GM18873 (cell line): ENCODE measurements at regions not wholly inside any gene's neighbourhood (a gene's known extent, or its start where the extent isn't known, plus 50 kb on each side); places are given as distances from the start of the nearest gene placed in this dataset.
"Not testable (repeated sequence)": the region's sequence is repeated elsewhere in the genome, so short reads cannot be mapped to it uniquely, and the experiment has no call there.

Experiments used
- ATAC-seq: cut with Tn5 transposase; IDR thresholded peaks from one replicate; pipeline ENCODE4 v1.9.1; 2021; ENCODE audit warnings: mild to moderate bottlenecking, moderate library complexity, moderate number of reproducible peaks; ENCODE audit not compliant: unreplicated experiment, low FRiP score

GRCh38 chr14:87360246-87360645 is 632.7 kb downstream of the GALC start:
- not testable (repeated sequence) for ATAC-seq

- ATAC-seq: no peak
These were observed 642.0 kb downstream of the GALC start for GRCh38 chr14:87351007-87351406.

GRCh38 chr14:87349921-87350320 is 643.1 kb downstream of the GALC start:
- no peak for ATAC-seq

GRCh38 chr14:87343652-87344051 is 649.3 kb downstream of the GALC start:
- ATAC-seq: no peak

GRCh38 chr14:87334997-87335685 is 657.8 kb downstream of the GALC start:
- ATAC-seq: no peak

- no peak for ATAC-seq
These were observed 661.0 kb downstream of the GALC start for GRCh38 chr14:87331991-87332390.

- no peak for ATAC-seq
These were observed 667.2 kb downstream of the GALC start for GRCh38 chr14:87325741-87326140.

- no peak for ATAC-seq
These were observed 669.8 kb downstream of the GALC start for GRCh38 chr14:87323191-87323590.

- ATAC-seq: no peak
These were observed 671.4 kb downstream of the GALC start for GRCh38 chr14:87321548-87321947.

- ATAC-seq: no peak
These were observed 680.1 kb downstream of the GALC start for GRCh38 chr14:87312894-87313205.

- ATAC-seq: no peak
These were observed 680.7 kb downstream of the GALC start for GRCh38 chr14:87312169-87312893.

- no peak for ATAC-seq
These were observed 683.4 kb downstream of the GALC start for GRCh38 chr14:87309557-87309956.

GRCh38 chr14:87306409-87307168 is 686.4 kb downstream of the GALC start:
- no peak for ATAC-seq

GRCh38 chr14:87305345-87305744 is 687.6 kb downstream of the GALC start:
- ATAC-seq: no peak

GRCh38 chr14:87304404-87304803 is 688.6 kb downstream of the GALC start:
- no peak for ATAC-seq

GRCh38 chr14:87286826-87287225 is 706.2 kb downstream of the GALC start:
- no peak for ATAC-seq

- ATAC-seq: no peak
These were observed 706.8 kb downstream of the GALC start for GRCh38 chr14:87286191-87286590.

GRCh38 chr14:87285506-87285905 is 707.5 kb downstream of the GALC start:
- ATAC-seq: no peak

- ATAC-seq: no peak
These were observed 709.4 kb downstream of the GALC start for GRCh38 chr14:87283547-87283946.

- ATAC-seq: no peak
These were observed 710.7 kb downstream of the GALC start for GRCh38 chr14:87282266-87282665.

GRCh38 chr14:87278415-87278814 is 714.6 kb downstream of the GALC start:
- no peak for ATAC-seq

GRCh38 chr14:87271331-87271730 is 721.7 kb downstream of the GALC start:
- ATAC-seq: no peak
